Fibroblast of skin of abdomen (primary cell): ENCODE measurements at regions not wholly inside any gene's neighbourhood (a gene's known extent, or its start where the extent isn't known, plus 50 kb on each side); places are given as distances from the start of the nearest gene placed in this dataset.

Experiments used
- DNase-seq: peaks from one replicate; pipeline ENCODE4 v3.0.0-alpha.2; 2013

- no peak for DNase-seq
These were observed 72.6 kb downstream of the TENT5C start for GRCh38 chr1:117678246-117678977.

GRCh38 chr1:117679299-117679698, 73.5 kb downstream of the TENT5C start:
- no peak for DNase-seq

- no peak for DNase-seq
These were observed 74.0 kb downstream of the TENT5C start for GRCh38 chr1:117679868-117680267.

GRCh38 chr1:117680316-117681002, 74.6 kb downstream of the TENT5C start:
- no peak for DNase-seq

GRCh38 chr1:117681093-117681900, 75.4 kb downstream of the TENT5C start:
- no peak for DNase-seq

GRCh38 chr1:117681901-117682250, 76.0 kb downstream of the TENT5C start:
- DNase-seq, result no peak

- no peak for DNase-seq
These were observed 76.5 kb downstream of the TENT5C start for GRCh38 chr1:117682372-117682771.

- DNase-seq, result peak; percentile 71
These were observed 77.9 kb downstream of the TENT5C start for GRCh38 chr1:117683571-117684285.

- DNase-seq, result no peak
These were observed 80.3 kb downstream of the TENT5C start for GRCh38 chr1:117685936-117686806.

GRCh38 chr1:117686907-117687306, 81.1 kb downstream of the TENT5C start:
- DNase-seq, result peak; percentile 34

- DNase-seq, result no peak
These were observed 84.3 kb downstream of the TENT5C start for GRCh38 chr1:117689997-117690625.

GRCh38 chr1:117691942-117692341, 86.1 kb downstream of the TENT5C start:
- DNase-seq, result no peak

- DNase-seq, result no peak
These were observed 88.7 kb downstream of the TENT5C start for GRCh38 chr1:117694543-117694942.

- DNase-seq, result peak; percentile 80
These were observed 90.1 kb downstream of the TENT5C start for GRCh38 chr1:117695796-117696490.

- peak; percentile 67 for DNase-seq
These were observed 90.7 kb downstream of the TENT5C start for GRCh38 chr1:117696561-117696960.

GRCh38 chr1:117697220-117697781, 91.5 kb downstream of the TENT5C start:
- DNase-seq, result no peak

- no peak for DNase-seq
These were observed 92.7 kb downstream of the TENT5C start for GRCh38 chr1:117698398-117699160.

GRCh38 chr1:117699953-117700352, 94.1 kb downstream of the TENT5C start:
- DNase-seq, result no peak

GRCh38 chr1:117702654-117703053, 96.8 kb downstream of the TENT5C start:
- no peak for DNase-seq
